ENCODE measurements at regions not wholly inside any gene's neighbourhood (a gene's known extent, or its start where the extent isn't known, plus 50 kb on each side); places are given as distances from the start of the nearest gene placed in this dataset.

GRCh38 chr3:84820126-84820525, 138.7 kb upstream of the CADM2 start:
- H3K4me1 ChIP-seq, result no peaks in the 10 kb centered on the region
- no peak overlapping the region for H3K4me3 ChIP-seq
- H3K27me3 ChIP-seq, result no peaks in the 10 kb centered on the region
- no peaks in the 10 kb centered on the region for H3K36me3 ChIP-seq
- no peak for ATAC-seq
- no peaks in the 10 kb centered on the region for H3K9me3 ChIP-seq
- TF ChIP-seq, protein P1, sequence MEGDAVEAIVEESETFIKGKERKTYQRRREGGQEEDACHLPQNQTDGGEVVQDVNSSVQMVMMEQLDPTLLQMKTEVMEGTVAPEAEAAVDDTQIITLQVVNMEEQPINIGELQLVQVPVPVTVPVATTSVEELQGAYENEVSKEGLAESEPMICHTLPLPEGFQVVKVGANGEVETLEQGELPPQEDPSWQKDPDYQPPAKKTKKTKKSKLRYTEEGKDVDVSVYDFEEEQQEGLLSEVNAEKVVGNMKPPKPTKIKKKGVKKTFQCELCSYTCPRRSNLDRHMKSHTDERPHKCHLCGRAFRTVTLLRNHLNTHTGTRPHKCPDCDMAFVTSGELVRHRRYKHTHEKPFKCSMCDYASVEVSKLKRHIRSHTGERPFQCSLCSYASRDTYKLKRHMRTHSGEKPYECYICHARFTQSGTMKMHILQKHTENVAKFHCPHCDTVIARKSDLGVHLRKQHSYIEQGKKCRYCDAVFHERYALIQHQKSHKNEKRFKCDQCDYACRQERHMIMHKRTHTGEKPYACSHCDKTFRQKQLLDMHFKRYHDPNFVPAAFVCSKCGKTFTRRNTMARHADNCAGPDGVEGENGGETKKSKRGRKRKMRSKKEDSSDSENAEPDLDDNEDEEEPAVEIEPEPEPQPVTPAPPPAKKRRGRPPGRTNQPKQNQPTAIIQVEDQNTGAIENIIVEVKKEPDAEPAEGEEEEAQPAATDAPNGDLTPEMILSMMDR (IDR thresholded peaks at IDR 0.05), result no peak
- TF ChIP-seq POLR2AphosphoS5 (IDR thresholded peaks at IDR 0.05) (no peak), EP300 (IDR thresholded peaks at IDR 0.05) (no peak), POLR2A (IDR thresholded peaks at IDR 0.05) (no peak)
- 27 to 47% methylated on average over 2 of the region's 2 CpGs for WGBS, 2 donors (ENCODE audit: low coverage in 1 of 2)
- no peak overlapping the region for H3K27ac ChIP-seq

- H3K27me3 ChIP-seq, result no peaks in the 10 kb centered on the region
- H3K27ac ChIP-seq, result no peak overlapping the region
- no peaks in the 10 kb centered on the region for H3K36me3 ChIP-seq
- TF ChIP-seq POLR2A (IDR thresholded peaks at IDR 0.05) (no peak), POLR2AphosphoS5 (IDR thresholded peaks at IDR 0.05) (no peak), EP300 (IDR thresholded peaks at IDR 0.05) (no peak)
- TF ChIP-seq, protein P1 (IDR thresholded peaks at IDR 0.05), result no peak
- no peak for ATAC-seq
- H3K9me3 ChIP-seq, result no peaks in the 10 kb centered on the region
- H3K4me1 ChIP-seq, result no peaks in the 10 kb centered on the region
- H3K4me3 ChIP-seq, result no peak overlapping the region
Observed at GRCh38 chr3:84820906-84821305, 137.9 kb upstream of the CADM2 start.

DNA sequence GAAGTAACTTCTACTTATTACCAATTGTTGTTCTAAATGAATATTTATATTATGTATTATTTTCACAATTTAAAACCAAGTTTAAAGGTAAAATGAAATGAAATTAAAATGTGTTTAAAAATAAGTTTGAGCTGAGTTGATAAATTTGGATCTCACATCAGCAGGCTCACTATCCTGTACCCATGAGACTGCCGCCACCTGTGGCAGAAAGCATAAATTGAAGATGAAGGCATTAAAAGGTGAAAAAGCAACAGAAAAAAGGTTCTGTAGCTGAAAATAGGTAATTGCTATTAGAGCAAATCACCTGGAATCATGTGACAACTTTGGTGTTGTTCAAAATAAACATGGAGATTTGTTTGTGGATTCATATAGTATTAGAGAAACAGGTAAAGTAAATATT, 133.0 kb upstream of the CADM2 start:
- no peak overlapping the region for H3K4me3 ChIP-seq
- WGBS, 2 donors (ENCODE audit: low coverage in 1 of 2), result 76% methylated on average over 1 of the region's 1 CpG; no CpG with 5 or more reads in 1 of the 2 donors
- H3K9me3 ChIP-seq, result no peaks in the 10 kb centered on the region
- ATAC-seq, result no peak
- no peaks in the 10 kb centered on the region for H3K36me3 ChIP-seq
- no peak for TF ChIP-seq POLR2AphosphoS5 (IDR thresholded peaks at IDR 0.05)
- TF ChIP-seq EP300 (IDR thresholded peaks at IDR 0.05), result no peak
- TF ChIP-seq, protein P1 (IDR thresholded peaks at IDR 0.05), result no peak
- TF ChIP-seq POLR2A (IDR thresholded peaks at IDR 0.05), result no peak
- no peaks in the 10 kb centered on the region for H3K4me1 ChIP-seq
- no peaks in the 10 kb centered on the region for H3K27me3 ChIP-seq
- no peak overlapping the region for H3K27ac ChIP-seq

DNA sequence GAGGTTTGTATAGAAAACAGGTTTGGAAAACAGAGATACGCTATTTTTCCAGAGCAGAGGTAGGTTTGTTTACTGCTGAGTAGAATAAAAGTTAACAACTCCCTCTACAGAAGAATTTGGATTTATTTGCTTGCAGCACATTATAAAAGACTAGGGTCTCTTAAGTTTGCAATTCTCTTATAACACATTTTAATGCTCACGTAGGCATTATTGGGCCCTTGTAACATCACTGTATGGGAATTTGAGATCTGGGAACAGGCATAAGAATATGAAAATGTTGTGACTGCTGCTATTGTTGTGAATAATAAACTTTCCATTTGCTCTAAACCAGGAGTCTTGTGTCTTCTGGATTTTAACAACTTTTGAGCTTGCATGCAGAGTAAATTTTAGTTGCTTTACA, 128.3 kb upstream of the CADM2 start:
- Histone ChIP-seq H3K4me3 (no peak overlapping the region), H3K36me3 (no peaks in the 10 kb centered on the region), H3K4me1 (no peaks in the 10 kb centered on the region), H3K9me3 (no peaks in the 10 kb centered on the region), H3K27me3 (no peaks in the 10 kb centered on the region), H3K27ac (no peak overlapping the region)
- ATAC-seq, result no peak
- TF ChIP-seq EP300 (IDR thresholded peaks at IDR 0.05) (no peak), POLR2AphosphoS5 (IDR thresholded peaks at IDR 0.05) (no peak), POLR2A (IDR thresholded peaks at IDR 0.05) (no peak)
- TF ChIP-seq, protein P1 (IDR thresholded peaks at IDR 0.05), result no peak
- 78 to 92% methylated on average over 2 of the region's 2 CpGs for WGBS, 2 donors (ENCODE audit: low coverage in 1 of 2)

DNA sequence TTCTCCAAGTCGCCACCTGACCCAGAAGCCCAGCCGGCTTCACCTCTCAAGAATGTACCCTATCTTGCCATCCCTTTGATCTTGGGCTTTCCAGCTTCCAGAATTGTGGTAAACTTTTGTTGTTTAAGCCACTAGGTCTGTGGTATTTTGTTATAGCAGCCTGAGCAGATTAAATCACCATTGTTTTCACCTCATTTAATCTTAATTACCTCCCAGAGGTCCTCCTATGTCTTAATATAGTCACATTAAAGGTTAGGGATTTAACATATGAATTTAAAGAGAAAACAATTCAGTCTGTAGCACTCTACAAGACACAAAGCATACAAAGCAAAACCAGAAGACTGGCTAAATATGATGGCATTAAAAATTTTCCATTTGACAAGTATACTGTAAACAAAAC, 123.4 kb upstream of the CADM2 start:
- WGBS, 2 donors (ENCODE audit: low coverage in 1 of 2), result 79 to 83% methylated on average over 2 of the region's 2 CpGs
- TF ChIP-seq, protein P1 (IDR thresholded peaks at IDR 0.05), result no peak
- TF ChIP-seq POLR2A (IDR thresholded peaks at IDR 0.05) (no peak), EP300 (IDR thresholded peaks at IDR 0.05) (no peak), POLR2AphosphoS5 (IDR thresholded peaks at IDR 0.05) (no peak)
- Histone ChIP-seq H3K9me3 (no peaks in the 10 kb centered on the region), H3K4me1 (no peaks in the 10 kb centered on the region), H3K36me3 (no peaks in the 10 kb centered on the region), H3K27ac (no peak overlapping the region), H3K27me3 (no peaks in the 10 kb centered on the region), H3K4me3 (no peak overlapping the region)
- ATAC-seq, result no peak

All from gastroesophageal sphincter (tissue), 4 donors.